IMR-90 (cell line): ENCODE measurements at regions not wholly inside any gene's neighbourhood (a gene's known extent, or its start where the extent isn't known, plus 50 kb on each side); places are given as distances from the start of the nearest gene placed in this dataset.

ENCODE experiments used
- ATAC-seq: fragments of 200-7000 bp; cut with Tn5 transposase; 2 replicates; pipeline ENCODE4 v1.9.1; 2020; ENCODE audit warnings: low read depth, mild to moderate bottlenecking, moderate library complexity
- BruUV-seq: library from RNA; stranded (reverse); fragments of 400-500 nt; replicated peaks from 2 replicates; lab custom pipeline; 2021; lab: Mats Ljungman, UMichigan
- CTCF ChIA-PET: fragments of 300-600 bp; formaldehyde crosslinking; extraction: SDS; loops from one replicate; lab custom pipeline; 2021; ENCODE audit warnings: antibody characterized with exemption; lab: Yijun Ruan, JAX
- POLR2A ChIA-PET: fragments of 300-600 bp; sonication (Branson Sonifier 250); formaldehyde crosslinking; loops from one replicate; lab custom pipeline; 2022; ENCODE audit warnings: antibody characterized with exemption; ENCODE audit not compliant: unreplicated experiment; lab: Charles Lee
- DNase-seq: peaks from one replicate; pipeline ENCODE4 v3.0.0; 2013
- H2AFZ ChIP-seq: replicated peaks from 2 replicates; pipeline ENCODE3; 2013; ENCODE audit warnings: low read length, mild to moderate bottlenecking; ENCODE audit not compliant: poor library complexity
- H2AK5ac ChIP-seq: 2 replicates; pipeline ENCODE4 v1.6.1; 2013; ENCODE audit warnings: low read depth, low read length, inconsistent platforms
- H2AK9ac ChIP-seq: replicated peaks from 2 replicates; pipeline ENCODE3; 2013; ENCODE audit warnings: mild to moderate bottlenecking, low read depth, low read length, moderate library complexity; ENCODE audit not compliant: poor library complexity
- H2BK120ac ChIP-seq: 2 replicates; pipeline ENCODE4 v1.6.1; 2013; ENCODE audit warnings: low read depth, low read length, inconsistent platforms
- H2BK15ac ChIP-seq: 3 replicates; pipeline ENCODE4 v1.6.1; 2013; ENCODE audit warnings: low read depth, low read length, inconsistent platforms
- H2BK20ac ChIP-seq: 2 replicates; pipeline ENCODE4 v1.6.1; 2013; ENCODE audit warnings: low read depth, mild to moderate bottlenecking, inconsistent platforms, low read length, moderate library complexity
- H2BK5ac ChIP-seq: 2 replicates; pipeline ENCODE4 v1.6.1; 2013; ENCODE audit warnings: mild to moderate bottlenecking, low read depth, low read length, inconsistent platforms; ENCODE audit not compliant: poor library complexity, severe bottlenecking
- H3K14ac ChIP-seq: replicated peaks from 2 replicates; pipeline ENCODE4 v1.6.1; 2013; ENCODE audit warnings: low read depth, low read length, inconsistent platforms
- H3K18ac ChIP-seq: 2 replicates; pipeline ENCODE4 v1.6.1; 2013; ENCODE audit warnings: low read depth, low read length, control low read depth
- H3K23ac ChIP-seq: 2 replicates; pipeline ENCODE4 v1.6.1; 2013; ENCODE audit warnings: low read depth, low read length, inconsistent platforms
- H3K27ac ChIP-seq: 2 replicates; pipeline ENCODE4 v1.5.1; 2013; ENCODE audit warnings: mild to moderate bottlenecking, control low read depth, low read length; ENCODE audit not compliant: insufficient read depth
- H3K27me3 ChIP-seq: 2 replicates; pipeline ENCODE4 v1.6.1; 2013; ENCODE audit warnings: low read length; ENCODE audit not compliant: control insufficient read depth, insufficient read depth
- H3K36me3 ChIP-seq: 2 replicates; pipeline ENCODE4 v1.6.1; 2013; ENCODE audit warnings: low read length, mixed read lengths; ENCODE audit not compliant: control insufficient read depth, insufficient read depth
- H3K4ac ChIP-seq: 2 replicates; pipeline ENCODE4 v1.6.1; 2013; ENCODE audit warnings: low read depth, low read length, inconsistent platforms
- H3K4me1 ChIP-seq: 2 replicates; pipeline ENCODE4 v1.6.1; 2013; ENCODE audit warnings: low read length, mixed read lengths; ENCODE audit not compliant: control insufficient read depth, insufficient read depth
- H3K4me2 ChIP-seq: 2 replicates; pipeline ENCODE4 v1.6.1; 2013; ENCODE audit warnings: low read depth, mild to moderate bottlenecking, control low read depth, low read length, moderate library complexity
- H3K4me3 ChIP-seq: 2 replicates; pipeline ENCODE4 v1.5.1; 2013; ENCODE audit warnings: low read depth, mild to moderate bottlenecking, control low read depth, low read length, moderate library complexity; ENCODE audit not compliant: insufficient read depth
- H3K56ac ChIP-seq: 2 replicates; pipeline ENCODE4 v1.6.1; 2013; ENCODE audit warnings: low read length, inconsistent platforms; ENCODE audit not compliant: insufficient read depth; ENCODE audit errors: extremely low read depth
- H3K79me1 ChIP-seq, 2 experiments: 2 replicates each; pipeline ENCODE4 v1.6.1; 2013; ENCODE audit warnings: low read length in 2 of 2, inconsistent platforms in 1 of 2, low read depth in 1 of 2
- H3K9ac ChIP-seq: 2 replicates; pipeline ENCODE4 v1.6.1; 2013; ENCODE audit warnings: low read depth, low read length, control low read depth
- H3K9me1 ChIP-seq: 2 replicates; pipeline ENCODE4 v1.6.1; 2013; ENCODE audit warnings: low read length, inconsistent platforms; ENCODE audit not compliant: insufficient read depth
- H3K9me3 ChIP-seq: 2 replicates; pipeline ENCODE4 v1.6.1; 2013; ENCODE audit warnings: low read length; ENCODE audit not compliant: control insufficient read depth, insufficient read depth
- H4K20me1 ChIP-seq: 2 replicates; pipeline ENCODE4 v1.6.1; 2013; ENCODE audit warnings: low read length, inconsistent platforms; ENCODE audit not compliant: insufficient read depth
- H4K5ac ChIP-seq: 2 replicates; pipeline ENCODE4 v1.6.1; 2013; ENCODE audit warnings: mild to moderate bottlenecking, low read depth, low read length, control low read depth
- H4K8ac ChIP-seq, 2 experiments: 2 replicates each; pipeline ENCODE4 v1.6.1; 2013; ENCODE audit warnings: low read depth in 2 of 2, low read length in 2 of 2, control low read depth in 1 of 2, inconsistent platforms in 1 of 2
- H4K91ac ChIP-seq: 2 replicates; pipeline ENCODE4 v1.6.1; 2013; ENCODE audit warnings: low read depth, low read length, inconsistent platforms; ENCODE audit not compliant: insufficient read depth
- BHLHE40 ChIP-seq: fragments of 150-350 bp; IDR thresholded peaks from 2 replicates; pipeline ENCODE4 v1.6.1; 2016; ENCODE audit warnings: mild to moderate bottlenecking, low read depth, low read length
- CEBPB ChIP-seq: IDR thresholded peaks from 2 replicates; pipeline ENCODE4 v1.6.1; 2012; ENCODE audit warnings: low read depth, low read length, improper control_type of control experiment
- CHD1 ChIP-seq: IDR thresholded peaks from 2 replicates; pipeline ENCODE4 v1.6.1; 2012; ENCODE audit warnings: low read depth, low read length, improper control_type of control experiment
- CTCF ChIP-seq: conservative IDR thresholded peaks from 2 replicates; pipeline ENCODE4 v1.5.1; 2012; ENCODE audit warnings: mild to moderate bottlenecking, low read depth, low read length, improper control_type of control experiment
- FOS ChIP-seq: fragments of 150-350 bp; IDR thresholded peaks from 2 replicates; pipeline ENCODE4 v1.6.1; 2016; ENCODE audit warnings: low read depth, low read length
- MAFK ChIP-seq: IDR thresholded peaks from 2 replicates; pipeline ENCODE4 v1.6.1; 2012; ENCODE audit warnings: low read depth, low read length, improper control_type of control experiment
- MAZ ChIP-seq: IDR thresholded peaks from 2 replicates; pipeline ENCODE4 v1.6.1; 2012; ENCODE audit warnings: low read depth, mild to moderate bottlenecking, low read length, improper control_type of control experiment, moderate library complexity, borderline replicate concordance
- MXI1 ChIP-seq: IDR thresholded peaks from 2 replicates; pipeline ENCODE4 v1.6.1; 2012; ENCODE audit warnings: low read depth, mild to moderate bottlenecking, low read length, moderate library complexity, borderline replicate concordance
- NFE2L2 ChIP-seq: fragments of 150-350 bp; IDR thresholded peaks from 2 replicates; pipeline ENCODE4 v1.6.1; 2016; ENCODE audit warnings: low read depth, mild to moderate bottlenecking, low read length
- POLR2A ChIP-seq: IDR thresholded peaks from 2 replicates; pipeline ENCODE4 v1.6.1; 2012; ENCODE audit warnings: mild to moderate bottlenecking, low read depth, low read length
- RAD21 ChIP-seq: IDR thresholded peaks from 2 replicates; pipeline ENCODE4 v1.6.1; 2012; ENCODE audit warnings: low read length, improper control_type of control experiment
- RCOR1 ChIP-seq: IDR thresholded peaks from 2 replicates; pipeline ENCODE4 v1.6.1; 2012; ENCODE audit warnings: mild to moderate bottlenecking, low read length, improper control_type of control experiment; ENCODE audit not compliant: insufficient replicate concordance
- RFX5 ChIP-seq: IDR thresholded peaks from 2 replicates; pipeline ENCODE4 v1.8.0; 2012; ENCODE audit warnings: low read depth, mild to moderate bottlenecking, low read length, moderate library complexity
- SMC3 ChIP-seq: fragments of 150-350 bp; IDR thresholded peaks from 2 replicates; pipeline ENCODE4 v1.6.1; 2016; ENCODE audit warnings: low read depth, mild to moderate bottlenecking, antibody characterized with exemption, low read length, moderate library complexity
- USF2 ChIP-seq: fragments of 150-350 bp; IDR thresholded peaks from 2 replicates; pipeline ENCODE4 v1.6.1; 2017; ENCODE audit warnings: mild to moderate bottlenecking, antibody characterized with exemption, low read length, low read depth
- WGBS, 2 experiments: methylation state at CpG; one replicate each; pipeline versions ENCODE4 v1.1.5 to v1.1.7; 2013; ENCODE audit warnings: missing lambda C conversion rate in 2 of 2; ENCODE audit not compliant: insufficient read length in 1 of 2; ENCODE audit errors: extremely low coverage in 2 of 2; 5-methylcytosine and 5-hydroxymethylcytosine counted together
- dilution Hi-C: fragments of 300-500 bp; cut with HindIII; formaldehyde crosslinking; loops from one replicate; pipeline ENCODE4 v1.14.3; 2018; ENCODE audit warnings: low sequenced_read_pairs; ENCODE audit not compliant: unreplicated experiment
- in situ Hi-C: fragments of 300-500 bp; cut with MboI; formaldehyde crosslinking; loops from 3 replicates; pipeline ENCODE4 v1.14.3; 2019; ENCODE audit warnings: low sequenced_read_pairs, inconsistent platforms, mixed read lengths
- intact Hi-C: fragments of 100-400 bp; cut with micrococcal nuclease; formaldehyde crosslinking; loops from 2 replicates; pipeline ENCODE4 v1.10.0; 2022
- TF ChIP-seq, protein P1 (sequence below): fragments of 150-350 bp; IDR thresholded peaks from 2 replicates; pipeline ENCODE4 v1.6.1; 2016; ENCODE audit warnings: low read depth, mild to moderate bottlenecking, low read length, moderate library complexity, borderline replicate concordance

DNA sequence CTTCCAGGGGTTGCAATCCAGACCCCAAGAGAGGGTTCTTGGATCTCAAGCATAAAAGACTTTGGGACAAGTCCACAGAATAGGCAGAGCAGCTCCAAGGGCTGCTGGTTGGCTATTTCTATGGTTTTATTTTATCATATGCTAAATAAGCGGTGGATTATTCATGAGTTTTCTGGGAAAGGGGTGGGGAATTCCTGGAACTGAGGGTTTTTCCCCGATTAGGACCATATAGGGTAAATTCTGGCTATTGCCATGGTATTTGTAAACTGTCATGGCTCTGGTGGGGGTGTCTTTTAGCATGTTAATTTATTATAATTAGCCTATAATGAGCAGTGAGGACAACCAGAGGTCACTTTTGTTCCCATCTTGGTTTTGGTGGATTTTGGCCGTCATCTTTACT lies 270.9 kb upstream of the PLXNA2 start:
- intact Hi-C loops (no loop called here), dilution Hi-C loops (no loop called here), in situ Hi-C loops (no loop called here)
- Histone ChIP-seq H2AFZ (no peak overlapping the region), H4K8ac (no peak overlapping the region), H3K4ac (no peak overlapping the region), H3K23ac (no peak overlapping the region), H2AK9ac (no peak overlapping the region), H4K91ac (no peak overlapping the region), H3K27me3 (no peaks in the 10 kb centered on the region), H4K20me1 (no peaks in the 10 kb centered on the region), H3K4me2 (no peak overlapping the region), H2BK120ac (no peak overlapping the region), H3K27ac (no peak overlapping the region), H3K4me3 (no peak overlapping the region), H3K56ac (no peak overlapping the region), H4K5ac (no peak overlapping the region), H2BK5ac (no peak overlapping the region), H3K9me3 (peaks cover 2% of the 10 kb centered on the region; the same call in 1 of the 2 replicates), H2BK20ac (no peak overlapping the region), H2BK15ac (no peak overlapping the region), H3K9ac (no peak overlapping the region), H3K9me1 (no peaks in the 10 kb centered on the region), H3K36me3 (no peaks in the 10 kb centered on the region), H3K14ac (no peak overlapping the region), H3K4me1 (no peaks in the 10 kb centered on the region), H3K18ac (no peak overlapping the region), H2AK5ac (no peak overlapping the region), H3K79me1 (no peaks in the 10 kb centered on the region)
- ChIA-PET POLR2A (no interaction called here), CTCF (no interaction called here)
- WGBS, 2 experiments = 45% methylated on average over 2 of the region's 3 CpGs; no CpG with 5 or more reads in 1 of the 2 experiments
- BruUV-seq = no TSS peak
- DNase-seq (no peak), ATAC-seq (no peak)
- TF ChIP-seq CHD1 (no peak), NFE2L2 (no peak), CTCF (no peak), CEBPB (no peak), MAZ (no peak), USF2 (no peak), FOS (no peak), RFX5 (no peak), BHLHE40 (no peak), RCOR1 (no peak), RAD21 (no peak), POLR2A (no peak), SMC3 (no peak), MXI1 (no peak), MAFK (no peak)
- TF ChIP-seq, protein P1, sequence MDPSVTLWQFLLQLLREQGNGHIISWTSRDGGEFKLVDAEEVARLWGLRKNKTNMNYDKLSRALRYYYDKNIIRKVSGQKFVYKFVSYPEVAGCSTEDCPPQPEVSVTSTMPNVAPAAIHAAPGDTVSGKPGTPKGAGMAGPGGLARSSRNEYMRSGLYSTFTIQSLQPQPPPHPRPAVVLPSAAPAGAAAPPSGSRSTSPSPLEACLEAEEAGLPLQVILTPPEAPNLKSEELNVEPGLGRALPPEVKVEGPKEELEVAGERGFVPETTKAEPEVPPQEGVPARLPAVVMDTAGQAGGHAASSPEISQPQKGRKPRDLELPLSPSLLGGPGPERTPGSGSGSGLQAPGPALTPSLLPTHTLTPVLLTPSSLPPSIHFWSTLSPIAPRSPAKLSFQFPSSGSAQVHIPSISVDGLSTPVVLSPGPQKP = no peak
